H1 (cell line): ENCODE measurements at regions not wholly inside any gene's neighbourhood (a gene's known extent, or its start where the extent isn't known, plus 50 kb on each side); places are given as distances from the start of the nearest gene placed in this dataset.

Experiments
- ATF2 ChIP-seq: IDR thresholded peaks from 2 replicates; pipeline ENCODE4 v1.6.1; 2012; ENCODE audit warnings: low read length, inconsistent platforms
- CTBP2 ChIP-seq: IDR thresholded peaks from 2 replicates; pipeline ENCODE4 v1.7.0; 2011; ENCODE audit warnings: borderline replicate concordance, mild to moderate bottlenecking, moderate library complexity, mixed read lengths, low read length; ENCODE audit not compliant: insufficient read depth, insufficient read length
- CTCF ChIP-seq, 3 experiments: IDR thresholded peaks; 1 replicate in 2 of 3; 2 replicates in 1 of 3; pipeline versions ENCODE4 v1.5.1 to v1.6.1; 2011; ENCODE audit warnings: low read length in 3 of 3, mild to moderate bottlenecking in 3 of 3, inconsistent platforms in 2 of 3, low read depth in 1 of 3, moderate library complexity in 1 of 3; ENCODE audit not compliant: insufficient read depth in 1 of 3; ENCODE audit errors: control extremely low read depth in 1 of 3
- SAP30 ChIP-seq: fragments of 300-600 bp; sonication (generic); IDR thresholded peaks from 2 replicates; pipeline ENCODE4 v1.7.1; 2012; ENCODE audit warnings: low read length, moderate library complexity, mild to moderate bottlenecking, inconsistent platforms; ENCODE audit not compliant: insufficient read depth, insufficient replicate concordance

- no peak for TF ChIP-seq ATF2
- TF ChIP-seq CTBP2, result no peak
- no peak for TF ChIP-seq SAP30
- no peak for TF ChIP-seq CTCF (IDR thresholded peaks at IDR 0.05; ENCODE audit: control extremely low read depth in 1 of 3, insufficient read depth in 1 of 3, low read depth in 1 of 3, low read length in 3 of 3)
Observed at GRCh38 chr10:130394832-130395231, 258.6 kb downstream of the GLRX3 start (continued).
